IPS DF 19.7 (cell line): ENCODE measurements at regions not wholly inside any gene's neighbourhood (a gene's known extent, or its start where the extent isn't known, plus 50 kb on each side); places are given as distances from the start of the nearest gene placed in this dataset.
"Not testable (repeated sequence)": the region's sequence is repeated elsewhere in the genome, so short reads cannot be mapped to it uniquely, and the experiment has no call there.

Source experiments
- DNase-seq: peaks from one replicate; pipeline ENCODE4 v3.0.0-alpha.2; 2013; ENCODE audit warnings: low read depth, low spot score

DNA sequence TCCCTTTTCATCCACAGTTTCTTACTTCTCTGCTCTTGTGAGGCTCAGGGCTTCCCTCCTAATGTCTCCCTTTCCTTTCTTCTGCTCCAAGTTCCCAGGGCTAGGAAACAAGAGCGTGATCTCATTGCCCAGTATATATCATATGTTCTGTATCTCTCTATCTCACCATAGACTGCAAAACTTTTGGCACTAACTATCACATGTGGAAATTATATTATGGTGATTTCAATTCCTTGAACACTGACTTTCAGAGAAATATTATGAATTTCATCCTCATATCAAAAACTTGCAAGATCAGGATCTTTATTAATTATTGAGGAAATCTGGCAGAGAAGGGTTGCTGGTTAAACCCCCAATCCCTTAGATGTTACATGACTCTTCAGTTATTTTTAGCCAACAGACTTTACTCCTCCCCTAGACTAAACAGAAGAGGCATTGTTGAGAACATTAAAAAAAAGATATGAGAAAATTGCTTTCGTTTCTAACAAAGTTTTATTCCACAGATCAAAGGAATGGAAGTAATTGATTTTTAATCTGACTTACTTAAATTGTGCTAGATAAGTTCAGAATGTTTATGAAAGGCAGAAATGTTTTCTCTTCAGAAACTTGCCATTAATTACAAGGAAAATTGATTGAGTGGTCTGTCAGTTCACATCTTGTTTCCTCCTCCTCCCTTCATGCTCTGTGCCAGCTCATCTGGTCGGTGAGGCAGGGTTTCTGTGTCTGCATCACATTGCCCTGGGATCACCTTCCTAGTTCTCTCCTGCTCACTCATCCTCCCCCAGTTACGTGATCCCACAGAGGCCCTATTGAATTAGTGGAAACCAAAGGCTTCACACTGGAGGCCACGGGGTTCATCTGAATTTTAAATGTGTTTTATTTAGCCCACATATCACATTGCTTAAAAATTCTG, 378.5 kb downstream of the LMO7 start:
- DNase-seq = no peak

DNA sequence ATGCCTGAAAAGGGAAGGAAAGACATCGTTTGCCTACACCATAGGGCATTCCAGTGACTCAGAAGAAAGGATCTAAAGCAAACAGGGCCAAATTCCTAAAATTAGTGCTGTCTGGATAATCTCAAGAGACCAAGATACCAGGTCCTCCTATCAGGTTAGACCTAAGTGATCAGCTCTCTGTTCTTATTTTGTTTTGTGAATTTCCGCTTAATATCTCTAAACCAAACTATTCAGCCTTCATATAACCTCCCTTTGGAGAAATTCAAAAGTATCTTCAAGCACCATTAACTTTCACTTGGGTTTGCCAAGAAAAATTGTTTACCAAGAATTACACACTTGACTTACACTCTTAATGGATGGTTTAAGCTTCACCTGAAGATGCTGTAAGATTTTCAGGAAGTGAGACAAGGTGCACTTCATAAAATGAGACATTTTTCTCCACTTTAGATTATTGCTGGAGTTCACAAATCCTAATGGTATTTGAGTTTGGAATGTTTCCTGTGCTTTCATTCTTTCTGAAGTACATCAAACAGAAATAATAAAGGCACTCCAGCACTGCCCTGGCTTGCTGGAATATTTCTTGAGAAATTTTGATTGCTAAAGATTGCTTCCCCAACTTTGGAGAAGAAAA, 376.1 kb downstream of the LMO7 start:
- DNase-seq = no peak

DNA sequence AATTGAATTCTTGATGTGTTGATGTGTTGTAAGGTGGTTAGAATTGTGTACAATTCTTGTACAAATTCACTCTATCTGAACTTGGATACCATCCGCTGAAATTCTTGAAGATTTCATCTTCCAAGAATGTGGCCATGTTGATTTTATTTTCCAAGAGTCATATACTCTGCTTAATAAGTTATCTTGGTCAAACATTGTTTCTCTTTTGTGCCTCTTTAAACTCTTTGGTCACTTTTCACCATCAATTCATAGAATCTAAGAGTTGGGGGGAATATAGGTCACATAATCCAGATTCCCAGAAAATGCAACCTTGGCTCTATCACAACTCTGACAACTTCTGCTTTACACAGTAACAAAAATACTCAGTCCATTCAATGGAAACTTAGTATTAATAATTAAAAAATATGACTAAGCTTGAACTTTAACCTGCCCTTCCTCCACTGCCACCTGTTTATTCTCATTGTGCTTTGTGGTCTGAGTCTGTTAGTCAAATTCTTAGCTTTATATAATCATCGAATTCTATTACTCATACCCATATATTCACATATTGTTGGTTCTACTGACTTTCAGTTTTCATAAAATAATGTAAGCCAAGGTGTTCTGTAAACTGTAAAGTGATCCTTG, 373.2 kb downstream of the LMO7 start:
- no peak for DNase-seq

DNA sequence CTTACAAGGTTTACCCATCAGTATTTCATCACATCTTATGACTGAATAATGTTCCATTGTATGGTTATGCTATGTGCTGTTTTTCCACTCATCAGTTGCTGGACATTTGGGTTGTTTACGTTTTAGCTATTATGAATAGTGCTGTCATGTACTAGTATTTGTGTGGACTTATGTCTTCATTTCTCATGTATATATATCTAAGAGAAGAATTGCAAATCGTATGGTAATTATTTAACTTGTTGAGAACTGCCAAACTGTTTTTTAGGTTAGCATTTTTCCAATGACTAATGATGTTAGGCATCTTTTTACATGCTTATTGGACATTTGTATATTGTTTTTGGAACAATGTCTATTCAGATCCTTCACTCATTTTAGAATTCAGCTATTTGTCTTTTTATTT, 368.3 kb downstream of the LMO7 start:
- no peak for DNase-seq

DNA sequence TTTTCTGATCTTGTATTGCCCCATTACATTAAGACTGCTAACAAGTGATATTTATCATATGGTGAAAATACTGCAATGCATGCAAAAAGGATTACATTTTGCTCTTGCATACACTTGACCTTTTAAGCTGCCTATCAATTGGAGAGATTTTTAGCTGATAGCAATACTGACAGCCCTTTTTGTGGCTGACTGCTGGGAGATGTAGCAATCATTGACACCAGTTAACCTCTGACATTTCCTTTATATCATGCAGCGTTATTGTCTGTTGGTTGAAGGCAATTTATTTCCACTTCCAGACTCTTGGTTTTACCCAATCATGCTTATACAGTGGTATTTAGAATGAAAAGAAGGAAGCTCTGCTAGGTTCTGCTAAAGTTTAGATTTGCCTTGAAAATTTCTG, 364.0 kb downstream of the LMO7 start:
- DNase-seq = no peak

DNA sequence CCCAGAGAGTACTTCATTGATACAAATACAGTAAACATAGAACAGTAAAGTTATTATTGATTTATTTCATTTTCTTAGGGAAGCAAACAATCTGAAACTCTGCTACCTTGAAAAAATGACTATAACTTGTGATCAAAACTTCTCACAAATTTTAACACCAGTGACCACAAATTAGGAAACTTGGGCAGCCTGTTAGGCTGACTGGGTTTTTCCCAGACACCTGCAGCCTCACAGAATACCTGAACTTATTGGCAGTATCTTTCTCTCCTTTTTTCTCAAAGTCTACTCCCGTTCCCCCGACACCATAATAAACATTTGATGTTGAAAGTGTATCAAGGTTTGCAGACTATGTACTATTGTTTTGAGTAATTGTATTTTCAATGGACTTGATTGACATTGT, 360.5 kb downstream of the LMO7 start:
- DNase-seq = no peak

DNA sequence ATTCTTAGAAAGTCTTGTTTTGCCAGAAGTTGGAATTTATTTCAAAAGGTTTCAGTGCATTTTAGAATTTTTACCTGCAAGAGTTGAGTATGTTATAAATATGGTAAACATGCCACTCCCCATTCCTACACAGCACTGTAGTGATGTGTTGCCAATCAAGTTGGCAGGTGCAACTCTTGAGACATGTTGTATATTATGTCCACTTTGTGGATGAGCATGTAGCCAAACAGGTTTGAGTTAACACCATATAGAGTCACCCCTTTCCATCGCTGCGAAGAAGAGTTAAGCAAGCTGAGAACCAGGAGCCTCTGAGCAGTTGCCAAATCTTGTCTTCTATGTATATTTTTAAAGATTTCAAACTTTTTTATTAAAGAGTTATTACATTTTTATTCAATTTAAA, 359.8 kb downstream of the LMO7 start:
- DNase-seq = no peak

DNA sequence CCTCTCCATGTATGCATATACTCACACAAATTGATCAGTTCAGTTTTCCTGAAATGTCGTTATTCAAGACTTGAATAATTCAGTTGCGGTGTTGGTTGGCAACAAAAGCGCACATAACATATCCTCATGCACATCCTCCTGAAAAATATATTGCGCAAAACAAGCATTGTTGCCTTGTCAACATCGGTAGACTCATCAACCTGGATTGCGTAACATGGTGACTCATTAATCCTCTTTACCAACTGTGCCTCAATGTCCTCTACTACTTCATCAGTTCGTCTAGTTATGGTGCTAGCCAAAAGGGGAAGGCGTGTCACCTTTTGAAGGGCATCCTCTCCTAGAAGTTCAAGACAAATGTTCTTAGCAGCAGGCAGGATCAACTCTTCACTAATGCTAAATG, 357.7 kb downstream of the LMO7 start:
- DNase-seq = no peak

DNA sequence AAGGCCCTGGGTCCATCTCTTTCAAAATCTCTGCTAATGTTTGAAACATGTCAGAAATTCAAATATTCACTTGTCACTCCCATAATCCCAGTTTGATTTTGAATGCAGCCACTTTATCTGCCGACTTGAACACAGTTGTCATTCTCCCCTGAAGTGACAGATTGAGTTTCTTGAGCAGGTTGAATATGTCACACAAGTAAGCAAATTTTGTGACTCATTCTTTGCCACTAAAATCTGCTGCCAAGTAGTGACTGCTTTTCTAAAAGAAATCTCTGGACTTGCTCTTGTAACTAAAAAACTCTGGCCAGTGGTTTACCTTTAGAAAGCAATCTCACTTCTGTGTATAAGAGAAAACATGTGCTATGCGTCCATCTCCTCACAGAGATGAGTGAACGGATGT, 357.1 kb downstream of the LMO7 start:
- no peak for DNase-seq

DNA sequence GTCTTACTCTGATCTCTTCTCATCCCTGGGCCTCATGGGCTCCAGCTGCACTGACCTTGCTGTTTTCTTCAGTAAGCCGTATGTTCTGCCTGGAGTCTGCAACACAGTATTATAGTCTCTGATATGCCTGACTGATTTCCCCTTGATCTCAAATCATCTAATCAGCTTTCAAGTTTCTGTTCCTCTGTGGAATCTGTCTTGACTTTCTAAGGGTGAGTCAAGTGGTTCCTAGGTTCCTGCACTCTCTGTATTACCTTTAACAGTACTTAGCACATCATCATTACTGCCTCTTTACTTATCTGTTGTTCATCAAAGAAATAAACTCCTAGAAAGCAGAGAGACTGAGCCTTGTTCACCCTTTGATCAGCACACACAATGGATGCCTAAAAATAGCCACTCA, 350.7 kb downstream of the LMO7 start:
- DNase-seq = no peak

DNA sequence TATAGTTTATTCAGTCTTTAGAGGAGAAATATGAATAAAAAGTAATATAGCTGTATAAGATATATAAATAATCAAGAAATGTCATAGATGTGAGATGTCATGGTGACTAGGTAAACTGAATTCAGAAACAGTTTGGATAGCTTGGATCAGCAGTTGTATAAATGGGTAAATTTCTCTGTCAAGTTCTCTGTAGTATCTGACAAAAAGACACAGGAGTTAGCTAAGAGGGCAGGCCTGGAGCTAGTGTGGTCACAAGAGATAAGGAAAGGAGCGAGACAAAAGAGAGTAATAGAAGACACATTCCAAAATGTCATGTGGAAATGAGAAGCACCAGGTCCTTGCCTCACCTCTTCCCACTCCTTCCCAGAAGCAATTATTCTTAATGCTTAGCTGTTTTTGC, 349.0 kb downstream of the LMO7 start:
- no peak for DNase-seq

DNA sequence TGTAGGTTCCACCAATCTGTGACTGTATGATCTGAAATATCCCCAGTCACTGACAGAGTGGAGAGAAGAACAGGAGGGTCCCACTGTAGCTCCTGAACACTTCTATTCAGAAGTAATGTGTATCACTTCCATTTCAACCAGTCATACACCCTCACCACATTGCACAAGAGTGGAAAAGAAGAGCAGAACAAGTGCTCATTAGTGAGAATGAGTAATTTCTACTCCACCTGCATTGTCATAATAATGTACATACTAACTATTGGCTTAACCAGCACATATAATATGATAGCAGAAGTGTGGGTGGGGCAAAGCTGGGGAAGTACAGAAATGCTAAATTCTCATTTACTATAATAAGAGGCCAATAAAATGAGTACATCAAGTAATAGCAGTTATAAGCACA, 342.7 kb downstream of the LMO7 start:
- no peak for DNase-seq

DNA sequence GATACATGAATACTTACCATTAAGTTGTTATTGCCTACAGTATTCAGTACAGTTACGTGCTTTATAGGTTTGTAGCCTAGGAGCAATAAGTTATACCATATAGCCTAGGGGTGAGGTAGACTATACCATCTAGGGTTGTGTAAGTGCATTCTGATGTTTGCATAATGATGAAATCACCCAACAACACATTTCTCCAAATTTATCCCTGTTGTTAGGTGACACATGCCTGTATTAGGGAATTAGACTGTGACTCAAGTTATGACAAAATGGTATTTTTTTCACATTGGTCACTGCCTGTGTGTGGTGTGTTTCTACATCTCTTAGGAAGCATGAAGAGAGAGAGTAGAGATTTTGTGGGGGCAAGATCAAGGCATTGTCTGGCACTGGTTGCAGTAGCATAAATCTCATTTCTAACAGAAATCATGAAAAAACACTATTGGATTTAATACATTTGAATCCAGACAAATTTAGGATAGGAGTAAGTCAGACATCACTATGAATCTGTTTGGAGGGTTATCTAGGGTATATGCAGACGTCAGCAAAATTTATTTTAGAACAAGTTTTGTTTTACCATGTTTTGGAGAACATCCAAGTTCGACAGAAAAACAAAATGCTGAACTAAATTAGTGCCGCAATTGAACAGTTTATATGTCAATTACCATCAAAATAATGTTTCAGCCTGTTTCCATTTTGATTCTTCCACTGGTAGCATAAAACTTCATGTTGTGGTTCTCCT, 332.1 kb downstream of the LMO7 start:
- no peak for DNase-seq

DNA sequence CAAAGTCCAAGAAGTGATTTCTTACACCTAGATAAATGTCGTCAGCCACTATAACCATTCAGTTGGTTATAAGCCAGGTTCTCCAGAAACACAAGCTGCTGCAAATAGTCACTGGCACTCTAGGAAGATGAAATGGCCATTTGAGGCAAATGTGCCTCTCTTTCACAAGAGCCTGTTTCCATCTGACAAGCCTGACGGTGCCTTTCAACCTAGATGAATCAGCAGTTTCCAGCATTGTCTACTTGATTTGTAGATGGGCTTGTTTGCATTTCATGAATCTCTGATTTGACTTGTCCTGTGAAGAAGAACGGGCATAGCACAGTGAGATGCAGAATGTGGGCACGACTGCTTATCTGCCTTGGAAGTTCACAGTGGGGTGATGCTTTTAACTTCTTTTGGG, 327.2 kb downstream of the LMO7 start:
- no peak for DNase-seq

DNA sequence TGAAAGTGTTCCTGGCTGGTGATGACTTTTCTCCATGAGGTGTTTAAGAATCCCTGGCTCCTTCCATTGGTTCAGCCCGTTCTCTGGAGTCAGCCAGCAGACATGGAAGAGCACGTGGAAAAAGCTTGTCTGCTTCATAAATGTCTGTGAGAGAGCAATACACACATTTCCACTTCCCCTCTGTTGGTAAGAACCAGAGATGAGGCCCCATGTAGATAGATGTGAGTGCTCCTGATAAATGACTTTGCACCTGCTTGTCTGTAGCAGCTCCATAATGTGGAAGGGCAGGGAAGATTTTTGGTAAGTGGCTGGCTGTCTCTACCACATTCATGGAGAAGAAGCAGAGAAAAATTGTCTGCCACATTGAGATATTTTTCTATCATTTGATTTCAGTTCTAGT, 325.8 kb downstream of the LMO7 start:
- DNase-seq = no peak

DNA sequence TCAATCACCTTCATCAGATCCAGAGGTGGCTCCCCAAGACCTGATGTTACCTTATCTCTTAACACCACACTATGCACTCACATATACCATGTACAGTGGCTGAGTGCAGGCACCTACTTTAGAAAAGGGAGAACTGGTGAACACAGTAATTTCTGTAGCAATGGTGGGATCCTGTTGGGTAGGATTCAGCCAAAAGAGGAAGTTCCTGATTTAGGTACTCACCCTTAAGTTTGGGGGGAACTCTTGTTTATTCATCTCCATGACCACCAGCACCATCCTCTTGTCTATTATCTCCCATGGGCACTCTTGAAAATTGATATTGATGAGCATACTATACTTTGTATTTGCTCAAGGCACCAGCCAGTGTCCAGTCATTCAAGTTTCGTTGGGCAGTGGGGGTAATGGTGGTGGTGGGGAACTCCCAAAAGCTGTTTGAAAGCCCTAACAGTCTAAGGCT, 324.4 kb downstream of the LMO7 start:
- no peak for DNase-seq

DNA sequence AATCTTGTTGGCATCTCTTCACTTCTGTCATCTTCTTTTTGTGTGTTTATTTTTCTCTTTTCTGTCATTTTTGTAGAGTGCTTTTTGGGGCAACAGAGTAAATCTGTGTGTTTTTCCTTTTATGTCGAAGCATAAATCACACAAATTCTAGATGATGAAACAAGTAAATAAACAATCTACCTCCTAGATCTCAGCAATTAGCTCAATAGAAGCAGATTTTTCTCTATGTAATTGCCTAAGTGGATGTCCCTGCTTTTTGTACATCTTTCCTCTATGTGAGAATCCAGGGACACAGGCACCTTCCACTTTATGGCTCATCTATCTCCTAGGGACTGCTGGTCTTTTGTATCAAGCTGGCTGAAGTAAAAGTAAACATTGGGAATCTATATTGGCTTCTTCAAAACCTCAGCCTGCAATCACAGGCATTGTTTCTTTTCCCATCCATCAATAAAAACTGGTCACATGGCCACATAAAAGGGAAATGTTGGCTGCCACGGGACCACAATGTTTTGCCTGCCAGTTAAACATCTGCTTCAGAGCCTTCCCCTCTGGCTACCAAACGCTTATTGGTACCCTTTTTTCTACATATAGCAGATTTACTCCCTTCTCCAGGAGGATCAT, 323.8 kb downstream of the LMO7 start:
- DNase-seq = no peak

DNA sequence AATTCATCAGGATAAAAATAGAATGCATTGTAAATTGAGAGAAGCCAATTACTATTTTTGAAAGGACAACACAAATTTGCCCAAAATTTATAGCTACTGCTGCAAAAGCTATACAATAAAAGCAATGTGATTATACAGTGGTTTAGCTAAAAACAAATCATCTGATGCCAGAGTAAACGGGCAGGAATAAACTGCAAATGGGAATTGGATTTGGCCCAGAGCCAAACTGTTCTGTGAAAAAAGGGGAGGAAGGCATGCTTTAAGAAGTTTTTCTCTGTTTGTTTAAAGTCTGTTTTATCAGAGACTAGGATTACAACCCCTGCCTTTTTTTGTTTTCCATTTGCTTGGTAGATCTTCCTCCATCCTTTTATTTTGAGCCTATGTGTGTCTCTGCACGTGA, 317.5 kb downstream of the LMO7 start:
- DNase-seq = not testable (repeated sequence)

DNA sequence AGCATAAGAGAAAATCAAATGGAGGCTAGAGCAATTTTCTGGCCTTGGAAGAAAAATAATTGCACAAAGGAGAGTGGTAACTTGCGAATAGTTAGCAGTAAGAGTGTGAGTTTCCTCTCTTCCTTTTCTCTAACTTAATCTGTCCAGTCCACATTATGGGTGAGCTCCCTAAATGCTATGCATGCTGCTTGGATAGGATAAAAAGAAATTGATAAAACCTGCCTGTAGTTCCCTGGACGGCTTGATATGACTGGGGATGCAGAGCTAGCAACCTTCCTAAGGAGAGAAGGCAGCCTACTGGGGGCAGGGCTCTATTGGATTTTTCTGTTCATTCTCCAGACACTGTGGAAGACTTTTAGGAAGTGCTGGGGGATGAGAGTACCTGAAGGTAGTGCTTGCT, 311.3 kb downstream of the LMO7 start:
- no peak for DNase-seq

DNA sequence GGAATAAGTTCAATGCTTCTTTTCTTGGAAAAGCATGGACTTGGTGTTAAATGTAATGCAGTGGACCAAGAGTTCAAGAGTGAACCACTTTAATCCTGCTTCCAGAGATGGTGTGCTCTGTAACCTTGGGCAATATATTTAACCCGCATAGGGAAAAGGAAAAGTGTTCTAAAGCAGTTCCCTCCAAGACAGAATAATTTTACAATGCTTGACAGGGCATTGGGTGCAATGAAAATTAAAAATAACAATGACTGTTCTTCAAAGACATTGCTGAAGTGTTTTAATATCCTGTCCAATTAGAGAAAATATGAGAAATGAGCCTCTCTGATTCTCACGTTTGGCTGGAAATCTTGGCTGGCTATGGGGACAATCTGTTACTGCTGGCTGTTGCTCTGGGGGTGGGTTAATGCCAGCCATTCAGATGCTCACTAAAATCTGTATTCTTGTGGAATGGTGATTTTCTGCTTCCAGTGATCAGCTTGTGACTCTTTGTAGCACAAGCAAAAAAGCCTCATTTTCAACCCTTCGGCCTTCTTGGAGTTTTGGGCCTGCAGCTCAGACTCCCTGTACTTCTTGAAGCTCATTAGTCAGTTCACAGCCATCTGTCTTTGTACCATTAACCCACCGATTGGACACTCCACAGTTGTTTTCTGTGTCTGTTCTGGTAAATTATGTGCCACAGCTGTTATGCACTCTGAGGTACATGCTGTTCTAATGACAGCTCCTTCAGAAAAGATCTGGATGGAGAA, 310.6 kb downstream of the LMO7 start:
- DNase-seq = no peak
